ENCODE measurements at regions not wholly inside any gene's neighbourhood (a gene's known extent, or its start where the extent isn't known, plus 50 kb on each side); places are given as distances from the start of the nearest gene placed in this dataset.
A peak's percentile ranks its signal among the peaks of the same experiment; 100 is the strongest.

DNA sequence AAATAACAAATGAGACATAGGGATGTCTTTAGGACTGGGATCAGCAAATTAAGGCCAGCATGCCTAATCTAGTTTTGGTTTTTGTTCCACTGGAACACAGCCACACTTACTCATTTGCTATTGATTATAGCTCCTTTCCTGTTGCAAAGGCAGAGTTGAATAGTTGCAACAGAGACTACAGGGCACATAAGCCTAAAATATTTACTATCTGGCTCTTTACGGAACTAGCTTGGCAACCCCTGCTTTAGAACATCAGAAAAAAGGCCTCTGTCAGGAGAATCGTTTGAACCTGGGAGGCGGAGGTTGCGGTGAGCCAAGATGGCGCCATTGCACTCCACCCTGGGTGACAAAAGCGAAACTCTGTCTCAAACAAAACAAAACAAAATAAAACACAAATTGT lies 384.8 kb downstream of the ELAVL2 start:
- Histone ChIP-seq H3K27me3 (ENCODE audit: control insufficient read depth, insufficient read depth, low read length) (no peaks in the 10 kb centered on the region), H3K4me1 (ENCODE audit: control insufficient read depth, insufficient read depth, low read length) (no peaks in the 10 kb centered on the region), H3K36me3 (ENCODE audit: insufficient read depth, low read length) (no peaks in the 10 kb centered on the region), H3K9me3 (replicated peaks; ENCODE audit: low read length) (no peaks in the 10 kb centered on the region), H3K9ac (ENCODE audit: low read depth, low read length) (no peak overlapping the region), H3K4me2 (ENCODE audit: low read length) (no peak overlapping the region), H3K4me3 (ENCODE audit: low read length) (no peak overlapping the region)

DNA sequence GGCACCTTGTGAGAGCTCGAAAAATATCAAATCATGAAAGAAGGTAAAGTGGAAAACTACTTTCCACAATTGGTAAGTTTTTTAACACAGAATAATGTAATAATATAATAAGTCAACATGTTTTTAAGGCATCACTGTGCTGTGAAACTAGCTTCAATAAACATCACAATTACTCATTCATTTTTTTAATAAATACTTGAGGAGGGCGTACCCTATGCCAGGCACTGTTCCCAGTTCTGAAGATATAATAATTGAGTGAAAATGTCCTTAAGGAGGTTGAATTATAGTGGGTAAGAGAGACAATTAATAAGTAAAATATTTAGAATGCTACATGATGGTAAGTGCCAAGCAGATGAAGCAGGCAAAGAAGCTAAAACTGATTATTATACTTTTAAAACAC lies 381.4 kb downstream of the ELAVL2 start:
- Histone ChIP-seq H3K4me2 (ENCODE audit: low read length) (no peak overlapping the region), H3K36me3 (ENCODE audit: insufficient read depth, low read length) (no peaks in the 10 kb centered on the region), H3K9me3 (replicated peaks; ENCODE audit: low read length) (no peaks in the 10 kb centered on the region), H3K9ac (ENCODE audit: low read depth, low read length) (no peak overlapping the region), H3K4me3 (ENCODE audit: low read length) (no peak overlapping the region), H3K4me1 (ENCODE audit: control insufficient read depth, insufficient read depth, low read length) (no peaks in the 10 kb centered on the region), H3K27me3 (ENCODE audit: control insufficient read depth, insufficient read depth, low read length) (no peaks in the 10 kb centered on the region)

GRCh38 chr9:23447166-23447565 lies 378.9 kb downstream of the ELAVL2 start:
- Histone ChIP-seq H3K4me1 (ENCODE audit: control insufficient read depth, insufficient read depth, low read length) (no peaks in the 10 kb centered on the region), H3K9ac (ENCODE audit: low read depth, low read length) (no peak overlapping the region), H3K36me3 (ENCODE audit: insufficient read depth, low read length) (no peaks in the 10 kb centered on the region), H3K27me3 (ENCODE audit: control insufficient read depth, insufficient read depth, low read length) (no peaks in the 10 kb centered on the region), H3K4me2 (ENCODE audit: low read length) (no peak overlapping the region), H3K9me3 (replicated peaks; ENCODE audit: low read length) (no peaks in the 10 kb centered on the region), H3K4me3 (ENCODE audit: low read length) (no peak overlapping the region)

DNA sequence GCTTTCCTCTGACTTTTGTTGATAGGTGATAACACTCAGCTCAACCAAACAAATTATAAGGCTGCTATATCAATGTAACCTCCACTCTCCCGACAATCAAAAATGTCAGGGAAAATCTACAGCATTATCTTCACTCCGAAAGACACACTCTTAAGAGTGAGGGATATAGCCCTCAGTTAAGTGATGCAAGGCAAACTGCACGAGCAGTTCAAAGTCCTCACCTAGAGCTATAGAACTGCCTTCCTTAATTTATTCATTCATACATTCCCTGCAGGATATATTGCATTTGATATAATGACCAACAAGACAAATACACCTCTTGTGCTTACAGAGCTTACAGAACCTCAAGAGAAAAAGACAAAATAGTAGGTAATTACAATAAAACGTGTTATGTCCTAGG lies 378.1 kb downstream of the ELAVL2 start:
- Histone ChIP-seq H3K27me3 (ENCODE audit: control insufficient read depth, insufficient read depth, low read length) (no peaks in the 10 kb centered on the region), H3K4me1 (ENCODE audit: control insufficient read depth, insufficient read depth, low read length) (no peaks in the 10 kb centered on the region), H3K4me2 (ENCODE audit: low read length) (no peak overlapping the region), H3K4me3 (ENCODE audit: low read length) (no peak overlapping the region), H3K36me3 (ENCODE audit: insufficient read depth, low read length) (no peaks in the 10 kb centered on the region), H3K9ac (ENCODE audit: low read depth, low read length) (no peak overlapping the region), H3K9me3 (replicated peaks; ENCODE audit: low read length) (no peaks in the 10 kb centered on the region)

DNA sequence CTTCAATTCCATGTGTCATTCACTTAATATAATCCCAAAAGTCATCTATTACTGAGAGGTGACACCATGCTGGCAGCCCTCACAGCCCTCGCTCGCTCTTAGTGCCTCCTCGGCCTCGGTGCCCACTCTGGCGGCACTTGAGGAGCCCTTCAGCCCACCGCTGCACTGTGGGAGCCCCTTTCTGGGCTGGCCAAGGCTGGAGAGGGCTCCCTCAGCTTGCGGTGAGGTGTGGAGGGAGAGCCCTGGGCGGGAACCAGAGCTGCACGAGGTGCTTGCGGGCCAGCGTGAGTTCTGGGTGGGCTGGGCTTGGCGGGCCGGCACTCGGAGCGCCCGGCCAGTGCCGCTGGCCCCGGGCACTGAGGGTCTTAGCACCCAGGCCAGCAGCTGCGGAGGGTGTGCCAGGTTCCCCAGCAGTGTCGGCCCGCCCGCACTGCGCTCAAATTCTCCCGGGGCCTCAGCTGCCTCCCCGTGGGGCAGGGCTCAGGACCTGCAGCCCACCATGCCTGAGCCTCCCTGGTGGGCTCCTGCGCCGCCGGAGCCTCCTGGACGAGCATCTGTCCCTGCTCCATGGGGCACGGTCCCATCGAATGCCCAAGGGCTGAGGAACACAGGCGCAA lies 374.1 kb downstream of the ELAVL2 start:
- Histone ChIP-seq H3K4me1 (ENCODE audit: control insufficient read depth, insufficient read depth, low read length) (no peaks in the 10 kb centered on the region), H3K36me3 (ENCODE audit: insufficient read depth, low read length) (no peaks in the 10 kb centered on the region), H3K4me3 (ENCODE audit: low read length) (no peak overlapping the region), H3K4me2 (ENCODE audit: low read length) (no peak overlapping the region), H3K9me3 (replicated peaks; ENCODE audit: low read length) (no peaks in the 10 kb centered on the region), H3K9ac (ENCODE audit: low read depth, low read length) (no peak overlapping the region), H3K27me3 (ENCODE audit: control insufficient read depth, insufficient read depth, low read length) (no peaks in the 10 kb centered on the region)

DNA sequence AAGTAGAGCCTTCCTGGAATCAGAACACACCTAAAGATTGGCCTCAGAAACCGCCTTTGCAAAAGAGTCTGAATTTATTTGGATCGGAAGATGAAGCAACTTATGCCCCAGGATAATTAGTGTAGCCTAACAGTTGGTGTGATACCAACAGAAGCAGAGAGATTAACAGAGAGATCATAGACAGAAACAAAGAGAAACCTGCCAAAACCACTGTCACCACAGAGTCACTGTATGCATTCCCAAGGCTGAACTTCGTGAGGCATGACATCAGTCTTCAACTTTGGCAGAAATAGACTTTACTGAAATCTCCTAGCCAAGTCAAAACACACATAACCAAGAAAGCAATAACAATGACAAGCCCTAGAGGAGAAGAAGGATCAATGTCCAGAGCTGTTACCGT lies 361.8 kb downstream of the ELAVL2 start:
- Histone ChIP-seq H3K36me3 (ENCODE audit: insufficient read depth, low read length) (no peaks in the 10 kb centered on the region), H3K9ac (ENCODE audit: low read depth, low read length) (no peak overlapping the region), H3K9me3 (replicated peaks; ENCODE audit: low read length) (no peaks in the 10 kb centered on the region), H3K27me3 (ENCODE audit: control insufficient read depth, insufficient read depth, low read length) (no peaks in the 10 kb centered on the region), H3K4me1 (ENCODE audit: control insufficient read depth, insufficient read depth, low read length) (no peaks in the 10 kb centered on the region), H3K4me3 (ENCODE audit: low read length) (no peak overlapping the region), H3K4me2 (ENCODE audit: low read length) (no peak overlapping the region)

GRCh38 chr9:23467276-23467675 lies 358.8 kb downstream of the ELAVL2 start:
- no peak overlapping the region for H3K4me3 ChIP-seq (ENCODE audit: low read length)
- H3K27me3 ChIP-seq (ENCODE audit: control insufficient read depth, insufficient read depth, low read length), result no peaks in the 10 kb centered on the region
- no peak overlapping the region for H3K4me2 ChIP-seq (ENCODE audit: low read length)
- no peak overlapping the region for H3K9ac ChIP-seq (ENCODE audit: low read depth, low read length)
- no peaks in the 10 kb centered on the region for H3K36me3 ChIP-seq (ENCODE audit: insufficient read depth, low read length)
- no peaks in the 10 kb centered on the region for H3K9me3 ChIP-seq (replicated peaks; ENCODE audit: low read length)
- H3K4me1 ChIP-seq (ENCODE audit: control insufficient read depth, insufficient read depth, low read length), result no peaks in the 10 kb centered on the region

GRCh38 chr9:23477908-23478307 lies 348.1 kb downstream of the ELAVL2 start:
- no peaks in the 10 kb centered on the region for H3K9me3 ChIP-seq (replicated peaks; ENCODE audit: low read length)
- no peaks in the 10 kb centered on the region for H3K36me3 ChIP-seq (ENCODE audit: insufficient read depth, low read length)
- H3K4me3 ChIP-seq (ENCODE audit: low read length), result no peak overlapping the region
- no peaks in the 10 kb centered on the region for H3K27me3 ChIP-seq (ENCODE audit: control insufficient read depth, insufficient read depth, low read length)
- no peaks in the 10 kb centered on the region for H3K4me1 ChIP-seq (ENCODE audit: control insufficient read depth, insufficient read depth, low read length)
- H3K4me2 ChIP-seq (ENCODE audit: low read length), result no peak overlapping the region
- no peak overlapping the region for H3K9ac ChIP-seq (ENCODE audit: low read depth, low read length)

- Histone ChIP-seq H3K36me3 (ENCODE audit: insufficient read depth, low read length) (no peaks in the 10 kb centered on the region), H3K4me1 (ENCODE audit: control insufficient read depth, insufficient read depth, low read length) (no peaks in the 10 kb centered on the region), H3K9me3 (replicated peaks; ENCODE audit: low read length) (no peaks in the 10 kb centered on the region), H3K9ac (ENCODE audit: low read depth, low read length) (no peak overlapping the region), H3K4me3 (ENCODE audit: low read length) (no peak overlapping the region), H3K27me3 (ENCODE audit: control insufficient read depth, insufficient read depth, low read length) (no peaks in the 10 kb centered on the region), H3K4me2 (ENCODE audit: low read length) (no peak overlapping the region)
Measured at GRCh38 chr9:23483566-23483965, 342.5 kb downstream of the ELAVL2 start.

DNA sequence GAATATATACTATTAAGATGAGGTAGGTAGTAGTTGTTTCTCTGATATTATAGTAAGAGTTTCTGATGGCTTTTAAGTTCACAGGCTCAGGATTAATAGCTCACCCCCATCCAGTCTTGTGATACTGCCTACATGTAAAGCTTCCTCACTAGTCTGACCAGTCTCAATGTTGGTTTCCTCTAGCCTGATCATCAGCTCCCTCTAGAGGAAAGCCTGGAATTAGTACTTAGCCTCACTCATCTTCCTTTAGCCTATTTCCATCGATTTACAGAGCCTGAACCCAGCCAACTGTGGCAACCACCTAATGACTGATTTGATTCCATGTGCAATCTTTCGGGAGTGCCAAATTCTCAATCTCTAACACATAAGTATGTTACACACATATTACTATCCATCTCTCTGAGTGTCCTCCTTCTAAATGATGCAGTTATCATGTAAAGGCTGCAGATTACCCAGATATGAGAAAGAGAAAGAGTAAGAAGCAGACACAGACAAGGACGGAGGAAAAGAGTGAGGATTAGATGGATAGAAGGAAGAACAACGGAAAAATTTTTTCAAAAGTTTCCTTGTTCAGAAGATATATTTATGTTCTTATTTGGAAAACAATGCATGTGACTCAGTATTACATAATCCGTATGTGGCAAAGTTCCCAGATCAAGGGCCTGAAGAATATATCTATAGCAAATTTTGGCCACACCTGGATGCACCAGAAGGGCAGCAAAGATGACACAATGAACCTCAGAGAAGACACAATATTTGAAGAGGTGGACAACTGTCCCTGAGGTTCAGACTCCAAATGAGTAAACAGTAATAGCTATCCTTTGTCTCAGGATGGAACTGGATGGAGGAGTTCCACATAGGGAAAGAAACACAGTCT lies 333.7 kb downstream of the ELAVL2 start:
- Histone ChIP-seq H3K9me3 (replicated peaks; ENCODE audit: low read length) (no peaks in the 10 kb centered on the region), H3K4me2 (ENCODE audit: low read length) (peak overlapping the region; percentile 73), H3K4me3 (ENCODE audit: low read length) (peak overlapping the region; percentile 36), H3K27me3 (ENCODE audit: control insufficient read depth, insufficient read depth, low read length) (peaks cover 4% of the 10 kb centered on the region), H3K4me1 (ENCODE audit: control insufficient read depth, insufficient read depth, low read length) (peaks cover 3% of the 10 kb centered on the region), H3K36me3 (ENCODE audit: insufficient read depth, low read length) (no peaks in the 10 kb centered on the region), H3K9ac (ENCODE audit: low read depth, low read length) (no peak overlapping the region)

DNA sequence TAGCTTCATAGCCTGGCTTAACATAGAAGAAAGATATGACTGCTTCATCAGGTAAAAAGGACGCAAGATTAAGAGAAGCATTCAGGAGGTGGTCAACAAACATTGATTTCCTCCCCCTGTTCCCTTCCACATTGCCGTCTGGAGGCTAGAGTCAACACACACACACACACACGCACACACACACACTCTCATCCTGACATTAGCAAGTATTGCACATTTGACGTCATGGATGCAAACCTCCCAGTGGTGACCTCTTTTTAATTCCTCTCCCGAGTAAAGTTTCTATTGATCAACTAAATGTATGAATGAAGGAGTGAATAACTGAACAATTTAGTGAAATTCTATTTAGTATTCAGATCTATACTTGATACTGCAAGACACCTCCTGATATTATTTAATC lies 332.8 kb downstream of the ELAVL2 start:
- Histone ChIP-seq H3K9ac (ENCODE audit: low read depth, low read length) (no peak overlapping the region), H3K4me3 (ENCODE audit: low read length) (no peak overlapping the region), H3K36me3 (ENCODE audit: insufficient read depth, low read length) (no peaks in the 10 kb centered on the region)

More for the DNA sequence above, 332.8 kb downstream of the ELAVL2 start:
- Histone ChIP-seq H3K27me3 (ENCODE audit: control insufficient read depth, insufficient read depth, low read length) (peaks cover 4% of the 10 kb centered on the region), H3K9me3 (replicated peaks; ENCODE audit: low read length) (no peaks in the 10 kb centered on the region), H3K4me1 (ENCODE audit: control insufficient read depth, insufficient read depth, low read length) (peaks cover 3% of the 10 kb centered on the region), H3K4me2 (ENCODE audit: low read length) (no peak overlapping the region)
